GM12891 (cell line): ENCODE measurements at regions not wholly inside any gene's neighbourhood (a gene's known extent, or its start where the extent isn't known, plus 50 kb on each side); places are given as distances from the start of the nearest gene placed in this dataset.

Source experiments
- DNase-seq: peaks from one replicate; pipeline ENCODE4 v3.0.0; 2011; ENCODE audit warnings: low spot score; ENCODE audit not compliant: insufficient read length
- FAIRE-seq: peaks from 2 replicates; lab custom pipeline; 2011; peaks lifted over from hg19 to GRCh38; lab: Jason Lieb, UNC
- PAX5 ChIP-seq: IDR thresholded peaks from 2 replicates; pipeline ENCODE4 v1.6.1; 2011; ENCODE audit warnings: low read length, moderate library complexity, mild to moderate bottlenecking; ENCODE audit not compliant: insufficient read depth, severe bottlenecking
- POLR2A ChIP-seq: IDR thresholded peaks from 2 replicates; pipeline ENCODE4 v1.6.1; 2011; ENCODE audit warnings: low read depth, low read length, control low read depth
- POLR2AphosphoS5 ChIP-seq: IDR thresholded peaks from 2 replicates; pipeline ENCODE4 v1.6.1; 2011; ENCODE audit warnings: low read depth, low read length, control low read depth
- POU2F2 ChIP-seq: IDR thresholded peaks from 2 replicates; pipeline ENCODE4 v1.6.1; 2011; ENCODE audit warnings: low read depth, mild to moderate bottlenecking, control low read depth, low read length, moderate library complexity
- SPI1 ChIP-seq: IDR thresholded peaks from 2 replicates; pipeline ENCODE4 v1.6.1; 2011; ENCODE audit warnings: low read depth, low read length, control low read depth
- TAF1 ChIP-seq: IDR thresholded peaks from 2 replicates; pipeline ENCODE4 v1.6.1; 2011; ENCODE audit warnings: low read depth, low read length, control low read depth

GRCh38 chr16:81166417-81167300 is 70.5 kb upstream of the GCSH start:
- TF ChIP-seq POLR2A (no peak), POLR2AphosphoS5 (no peak), SPI1 (no peak), PAX5 (no peak), TAF1 (no peak), POU2F2 (no peak)
- FAIRE-seq, result peak; percentile 60
- no peak for DNase-seq

GRCh38 chr16:81165411-81166097 is 69.4 kb upstream of the GCSH start:
- TF ChIP-seq POLR2A (no peak), PAX5 (no peak), POLR2AphosphoS5 (no peak), SPI1 (no peak)
- FAIRE-seq (no peak), DNase-seq (no peak)

GRCh38 chr16:81164958-81165357 is 68.8 kb upstream of the GCSH start:
- TF ChIP-seq PAX5 (no peak), SPI1 (no peak), TAF1 (no peak), POLR2A (no peak), POLR2AphosphoS5 (no peak), POU2F2 (no peak)
- FAIRE-seq (no peak), DNase-seq (no peak)

GRCh38 chr16:81164481-81164880 is 68.3 kb upstream of the GCSH start:
- TF ChIP-seq SPI1 (no peak), TAF1 (no peak), POLR2A (no peak)
- DNase-seq (no peak), FAIRE-seq (no peak)

- FAIRE-seq (no peak), DNase-seq (no peak)
- TF ChIP-seq POLR2AphosphoS5 (no peak), POU2F2 (no peak), PAX5 (no peak), POLR2A (no peak)
Measured at GRCh38 chr16:81163671-81164070, 67.5 kb upstream of the GCSH start.

GRCh38 chr16:81158964-81159363 is 62.8 kb upstream of the GCSH start:
- FAIRE-seq, result no peak
- DNase-seq, result no peak

GRCh38 chr16:81155769-81156168 is 59.6 kb upstream of the GCSH start:
- DNase-seq (no peak), FAIRE-seq (no peak)
- TF ChIP-seq TAF1 (no peak), POLR2AphosphoS5 (no peak), PAX5 (no peak), SPI1 (no peak), POLR2A (no peak), POU2F2 (no peak)

More at GRCh38 chr16:81158964-81159363, 62.8 kb upstream of the GCSH start:
- TF ChIP-seq PAX5, result no peak
- TF ChIP-seq POLR2A, result no peak
- TF ChIP-seq TAF1, result no peak
- TF ChIP-seq POU2F2, result no peak
- TF ChIP-seq SPI1, result no peak
- no peak for TF ChIP-seq POLR2AphosphoS5

GRCh38 chr16:81151648-81152310 is 55.6 kb upstream of the GCSH start:
- TF ChIP-seq SPI1 (no peak), POLR2AphosphoS5 (no peak), PAX5 (no peak), POU2F2 (no peak), POLR2A (no peak), TAF1 (no peak)
- FAIRE-seq (no peak), DNase-seq (no peak)

GRCh38 chr16:81149614-81150013 is 53.4 kb upstream of the GCSH start:
- no peak for DNase-seq
- TF ChIP-seq PAX5 (no peak), SPI1 (no peak), POU2F2 (no peak), TAF1 (no peak), POLR2AphosphoS5 (no peak), POLR2A (no peak)
- FAIRE-seq, result no peak
